Neural cell (in vitro differentiated cells): ENCODE measurements at regions not wholly inside any gene's neighbourhood (a gene's known extent, or its start where the extent isn't known, plus 50 kb on each side); places are given as distances from the start of the nearest gene placed in this dataset.
A peak's percentile ranks its signal among the peaks of the same experiment; 100 is the strongest.

ENCODE experiments used
- H2AFZ ChIP-seq: fragments of 200-600, 300-800 bp; sonication (generic), shearing (Covaris generic); 2 replicates; pipeline ENCODE4 v1.6.0; 2014; ENCODE audit warnings: low read depth, mild to moderate bottlenecking, antibody characterized with exemption, low read length, moderate library complexity
- H3F3A ChIP-seq: fragments of 200-600 bp; shearing (Covaris generic); 2 replicates; pipeline ENCODE4 v1.6.1; 2016; ENCODE audit warnings: mild to moderate bottlenecking, moderate library complexity, mixed read lengths, antibody characterized with exemption, low read length; ENCODE audit not compliant: insufficient read depth, poor library complexity, severe bottlenecking
- H3K27ac ChIP-seq: fragments of 200-600, 300-800 bp; sonication (generic), shearing (Covaris generic); 2 replicates; pipeline ENCODE4 v1.5.1; 2014; ENCODE audit warnings: mild to moderate bottlenecking, low read length, moderate library complexity
- H3K27me3 ChIP-seq: fragments of 300-800, 200-600 bp; sonication (generic), shearing (Covaris generic); 2 replicates; pipeline ENCODE4 v1.6.0; 2014; ENCODE audit warnings: mild to moderate bottlenecking, low read depth, low read length, moderate library complexity; ENCODE audit not compliant: insufficient read depth
- H3K36me3 ChIP-seq: fragments of 300-800, 200-600 bp; sonication (generic), shearing (Covaris generic); 2 replicates; pipeline ENCODE4 v1.5.1; 2014; ENCODE audit warnings: mild to moderate bottlenecking, antibody characterized with exemption, low read length, moderate library complexity; ENCODE audit not compliant: insufficient read depth
- H3K4me2 ChIP-seq: fragments of 300-800, 200-600 bp; sonication (generic), shearing (Covaris generic); 2 replicates; pipeline ENCODE4 v1.6.0; 2014; ENCODE audit warnings: mild to moderate bottlenecking, low read length
- H3K4me3 ChIP-seq: fragments of 300-800, 200-600 bp; sonication (generic), shearing (Covaris generic); 2 replicates; pipeline ENCODE4 v1.5.1; 2014; ENCODE audit warnings: mild to moderate bottlenecking, low read length, moderate library complexity
- H3K79me2 ChIP-seq: fragments of 200-600 bp; shearing (Covaris generic); replicated peaks from 2 replicates; pipeline ENCODE4 v1.6.0; 2014; ENCODE audit warnings: mild to moderate bottlenecking, low read length, moderate library complexity; ENCODE audit not compliant: insufficient read depth
- H3K9ac ChIP-seq: fragments of 300-800, 200-600 bp; sonication (generic), shearing (Covaris generic); 2 replicates; pipeline ENCODE4 v1.6.1; 2016; ENCODE audit warnings: mild to moderate bottlenecking, low read length, mixed read lengths
- H3K9me2 ChIP-seq: fragments of 200-600 bp; shearing (Covaris generic); 2 replicates; pipeline ENCODE4 v1.6.1; 2016; ENCODE audit warnings: mild to moderate bottlenecking, low read length, mixed read lengths; ENCODE audit not compliant: insufficient read depth
- H3K9me3 ChIP-seq: fragments of 200-600, 300-800 bp; sonication (generic), shearing (Covaris generic); 2 replicates; pipeline ENCODE4 v1.6.1; 2016; ENCODE audit warnings: mild to moderate bottlenecking, mixed run types, low read length, moderate library complexity, mixed read lengths
- H4K20me1 ChIP-seq: fragments of 200-600 bp; shearing (Covaris generic); 2 replicates; pipeline ENCODE4 v1.6.1; 2016; ENCODE audit warnings: mild to moderate bottlenecking, mixed run types; ENCODE audit not compliant: insufficient read depth
- EP300 ChIP-seq: fragments of 450-650 bp; conservative IDR thresholded peaks from 2 replicates; pipeline ENCODE4 v1.6.1; 2014; ENCODE audit warnings: antibody characterized with exemption, mild to moderate bottlenecking, moderate library complexity; ENCODE audit not compliant: poor library complexity, severe bottlenecking
- EZH2 ChIP-seq: fragments of 200-600, 300-800 bp; shearing (Covaris generic), sonication (generic); IDR thresholded peaks from 2 replicates; pipeline ENCODE4 v1.6.1; 2014; ENCODE audit warnings: antibody characterized with exemption, low read length, borderline replicate concordance, mild to moderate bottlenecking; ENCODE audit not compliant: insufficient read depth, poor library complexity, severe bottlenecking
- MXI1 ChIP-seq: fragments of 450-650 bp; conservative IDR thresholded peaks from 2 replicates; pipeline ENCODE4 v1.6.1; 2014; ENCODE audit warnings: antibody characterized with exemption, mild to moderate bottlenecking; ENCODE audit not compliant: poor library complexity, severe bottlenecking
- POLR2AphosphoS5 ChIP-seq: IDR thresholded peaks from 2 replicates; pipeline ENCODE4 v1.6.1; 2012
- RAD21 ChIP-seq: fragments of 450-650 bp; conservative IDR thresholded peaks from 2 replicates; pipeline ENCODE4 v1.6.1; 2014; ENCODE audit warnings: antibody characterized with exemption, mild to moderate bottlenecking, moderate library complexity
- SMC3 ChIP-seq: fragments of 450-650 bp; conservative IDR thresholded peaks from 2 replicates; pipeline ENCODE4 v1.6.1; 2014; ENCODE audit warnings: antibody characterized with exemption, mild to moderate bottlenecking, moderate library complexity; ENCODE audit not compliant: poor library complexity
- TAF1 ChIP-seq: IDR thresholded peaks from 2 replicates; pipeline ENCODE4 v1.6.1; 2012; ENCODE audit warnings: low read depth
- TF ChIP-seq, protein P1 (sequence below): fragments of 450-650 bp; IDR thresholded peaks from 2 replicates; pipeline ENCODE4 v1.5.1; 2014; ENCODE audit warnings: antibody characterized with exemption, mild to moderate bottlenecking, moderate library complexity; ENCODE audit not compliant: poor library complexity, severe bottlenecking
- TF ChIP-seq, protein P2 (sequence below): IDR thresholded peaks from 2 replicates; pipeline ENCODE4 v1.6.1; 2012; ENCODE audit warnings: borderline replicate concordance

- no peak overlapping the region for H2AFZ ChIP-seq
- no peak overlapping the region for H3K27ac ChIP-seq
- no peak overlapping the region for H3K4me3 ChIP-seq
- H3K36me3 ChIP-seq: no peaks in the 10 kb centered on the region
- H3K79me2 ChIP-seq: no peaks in the 10 kb centered on the region
- H3K9me2 ChIP-seq: no peaks in the 10 kb centered on the region
- peak; percentile 49 for TF ChIP-seq RAD21
- TF ChIP-seq, protein P1, sequence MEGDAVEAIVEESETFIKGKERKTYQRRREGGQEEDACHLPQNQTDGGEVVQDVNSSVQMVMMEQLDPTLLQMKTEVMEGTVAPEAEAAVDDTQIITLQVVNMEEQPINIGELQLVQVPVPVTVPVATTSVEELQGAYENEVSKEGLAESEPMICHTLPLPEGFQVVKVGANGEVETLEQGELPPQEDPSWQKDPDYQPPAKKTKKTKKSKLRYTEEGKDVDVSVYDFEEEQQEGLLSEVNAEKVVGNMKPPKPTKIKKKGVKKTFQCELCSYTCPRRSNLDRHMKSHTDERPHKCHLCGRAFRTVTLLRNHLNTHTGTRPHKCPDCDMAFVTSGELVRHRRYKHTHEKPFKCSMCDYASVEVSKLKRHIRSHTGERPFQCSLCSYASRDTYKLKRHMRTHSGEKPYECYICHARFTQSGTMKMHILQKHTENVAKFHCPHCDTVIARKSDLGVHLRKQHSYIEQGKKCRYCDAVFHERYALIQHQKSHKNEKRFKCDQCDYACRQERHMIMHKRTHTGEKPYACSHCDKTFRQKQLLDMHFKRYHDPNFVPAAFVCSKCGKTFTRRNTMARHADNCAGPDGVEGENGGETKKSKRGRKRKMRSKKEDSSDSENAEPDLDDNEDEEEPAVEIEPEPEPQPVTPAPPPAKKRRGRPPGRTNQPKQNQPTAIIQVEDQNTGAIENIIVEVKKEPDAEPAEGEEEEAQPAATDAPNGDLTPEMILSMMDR: peak; percentile 59
- no peak for TF ChIP-seq EP300
- TF ChIP-seq SMC3: peak; percentile 57
- TF ChIP-seq TAF1: no peak
- TF ChIP-seq, protein P2, sequence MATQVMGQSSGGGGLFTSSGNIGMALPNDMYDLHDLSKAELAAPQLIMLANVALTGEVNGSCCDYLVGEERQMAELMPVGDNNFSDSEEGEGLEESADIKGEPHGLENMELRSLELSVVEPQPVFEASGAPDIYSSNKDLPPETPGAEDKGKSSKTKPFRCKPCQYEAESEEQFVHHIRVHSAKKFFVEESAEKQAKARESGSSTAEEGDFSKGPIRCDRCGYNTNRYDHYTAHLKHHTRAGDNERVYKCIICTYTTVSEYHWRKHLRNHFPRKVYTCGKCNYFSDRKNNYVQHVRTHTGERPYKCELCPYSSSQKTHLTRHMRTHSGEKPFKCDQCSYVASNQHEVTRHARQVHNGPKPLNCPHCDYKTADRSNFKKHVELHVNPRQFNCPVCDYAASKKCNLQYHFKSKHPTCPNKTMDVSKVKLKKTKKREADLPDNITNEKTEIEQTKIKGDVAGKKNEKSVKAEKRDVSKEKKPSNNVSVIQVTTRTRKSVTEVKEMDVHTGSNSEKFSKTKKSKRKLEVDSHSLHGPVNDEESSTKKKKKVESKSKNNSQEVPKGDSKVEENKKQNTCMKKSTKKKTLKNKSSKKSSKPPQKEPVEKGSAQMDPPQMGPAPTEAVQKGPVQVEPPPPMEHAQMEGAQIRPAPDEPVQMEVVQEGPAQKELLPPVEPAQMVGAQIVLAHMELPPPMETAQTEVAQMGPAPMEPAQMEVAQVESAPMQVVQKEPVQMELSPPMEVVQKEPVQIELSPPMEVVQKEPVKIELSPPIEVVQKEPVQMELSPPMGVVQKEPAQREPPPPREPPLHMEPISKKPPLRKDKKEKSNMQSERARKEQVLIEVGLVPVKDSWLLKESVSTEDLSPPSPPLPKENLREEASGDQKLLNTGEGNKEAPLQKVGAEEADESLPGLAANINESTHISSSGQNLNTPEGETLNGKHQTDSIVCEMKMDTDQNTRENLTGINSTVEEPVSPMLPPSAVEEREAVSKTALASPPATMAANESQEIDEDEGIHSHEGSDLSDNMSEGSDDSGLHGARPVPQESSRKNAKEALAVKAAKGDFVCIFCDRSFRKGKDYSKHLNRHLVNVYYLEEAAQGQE: no peak
- no peak overlapping the region for H3K9ac ChIP-seq
- no peak overlapping the region for H3K4me2 ChIP-seq
- no peaks in the 10 kb centered on the region for H3K9me3 ChIP-seq
- no peaks in the 10 kb centered on the region for H4K20me1 ChIP-seq
- no peaks in the 10 kb centered on the region for H3K27me3 ChIP-seq
- H3F3A ChIP-seq: no peaks in the 10 kb centered on the region
Measured at GRCh38 chr1:157193702-157194391, 55.7 kb upstream of the ETV3 start.

GRCh38 chr1:157193219-157193618 lies 55.0 kb upstream of the ETV3 start:
- H3K27ac ChIP-seq: no peak overlapping the region
- no peaks in the 10 kb centered on the region for H3F3A ChIP-seq
- no peak overlapping the region for H3K9ac ChIP-seq
- no peaks in the 10 kb centered on the region for H3K36me3 ChIP-seq
- H3K27me3 ChIP-seq: no peaks in the 10 kb centered on the region
- no peaks in the 10 kb centered on the region for H3K9me3 ChIP-seq
- H3K9me2 ChIP-seq: no peaks in the 10 kb centered on the region
- no peak overlapping the region for H2AFZ ChIP-seq
- no peak for TF ChIP-seq TAF1
- no peak for TF ChIP-seq SMC3
- TF ChIP-seq MXI1: no peak
- TF ChIP-seq POLR2AphosphoS5: no peak
- no peak for TF ChIP-seq EZH2
- TF ChIP-seq, protein P2: no peak
- no peak for TF ChIP-seq RAD21
- TF ChIP-seq, protein P1: no peak
- no peak for TF ChIP-seq EP300
- no peaks in the 10 kb centered on the region for H4K20me1 ChIP-seq
- no peak overlapping the region for H3K4me3 ChIP-seq
- H3K79me2 ChIP-seq: no peaks in the 10 kb centered on the region
- no peak overlapping the region for H3K4me2 ChIP-seq
